Transverse colon (tissue), 4 donors: ENCODE measurements at regions not wholly inside any gene's neighbourhood (a gene's known extent, or its start where the extent isn't known, plus 50 kb on each side); places are given as distances from the start of the nearest gene placed in this dataset.

Source experiments
- DNase-seq: peaks from one replicate; pipeline ENCODE4 v3.0.0-alpha.2; 2019
- H3K27ac ChIP-seq, 4 donors: fragments of 200-600 bp; sonication (generic); 2 replicates each; pipeline ENCODE4 v1.5.1; 2016 to 2018; ENCODE audit warnings: inconsistent platforms in 4 of 4
- H3K27me3 ChIP-seq: fragments of 200-600 bp; sonication (generic); 2 replicates; pipeline ENCODE4 v1.5.1; 2017; ENCODE audit warnings: inconsistent platforms
- H3K36me3 ChIP-seq, 4 donors: fragments of 200-600 bp; sonication (generic); 2 replicates each; pipeline ENCODE4 v1.5.1; 2017 to 2019; ENCODE audit warnings: inconsistent platforms in 4 of 4
- H3K4me1 ChIP-seq, 4 donors: fragments of 200-600 bp; sonication (generic); 2 replicates each; pipeline ENCODE4 v1.5.1; 2017 to 2020; ENCODE audit warnings: inconsistent platforms in 4 of 4
- H3K4me3 ChIP-seq, 4 donors: fragments of 200-600 bp; sonication (generic); 1 replicate in 1 of 4; 2 replicates in 3 of 4; pipeline versions ENCODE4 v1.5.1 to v1.6.1; 2017 to 2019; ENCODE audit warnings: inconsistent platforms in 4 of 4
- H3K9me3 ChIP-seq, 2 donors: fragments of 200-600 bp; sonication (generic); 2 replicates each; pipeline ENCODE4 v1.5.1; 2017 to 2019; ENCODE audit warnings: inconsistent platforms in 2 of 2
- CTCF ChIP-seq, 5 experiments: fragments of 200-600 bp in 3 of 5; fragments of 450-650 bp in 2 of 5; sonication (generic) in 3 of 5; IDR thresholded peaks; 1 replicate in 2 of 5; 2 replicates in 3 of 5; pipeline ENCODE4 v1.5.1; 2016 to 2017; ENCODE audit warnings: antibody characterized with exemption in 5 of 5, inconsistent platforms in 3 of 5, mild to moderate bottlenecking in 2 of 5, moderate library complexity in 1 of 5
- EP300 ChIP-seq: sonication (generic); formaldehyde crosslinking; IDR thresholded peaks from one replicate; pipeline ENCODE4 v1.6.1; 2017; ENCODE audit warnings: antibody characterized with exemption, low read depth
- POLR2A ChIP-seq: fragments of 450-650 bp; IDR thresholded peaks from one replicate; pipeline ENCODE4 v1.6.1; 2016; ENCODE audit warnings: antibody characterized with exemption, mild to moderate bottlenecking, moderate library complexity
- POLR2AphosphoS5 ChIP-seq, 3 donors: sonication (generic); formaldehyde crosslinking; IDR thresholded peaks; one replicate each; pipeline ENCODE4 v1.6.1; 2016; ENCODE audit warnings: antibody characterized with exemption in 3 of 3
- WGBS, 2 donors: methylation state at CpG; one replicate each; pipeline ENCODE4 v1.1.5; 2018; ENCODE audit warnings: low coverage in 1 of 2; 5-methylcytosine and 5-hydroxymethylcytosine counted together
- in situ Hi-C, 4 donors: fragments of 200-750 bp; cut with MboI; loops; one replicate each; pipeline versions ENCODE4 v1.15.0 to v1.15.1; 2017; ENCODE audit warnings: low sequenced_read_pairs in 3 of 4, low pct_ligation_motif_present in 1 of 4, low pct_unique_long_range_greater_than_20kb in 1 of 4
- intact Hi-C: fragments of 100-400 bp; cut with DNase I; formaldehyde crosslinking; loops from one replicate; pipeline ENCODE4 v1.15.1; 2023; ENCODE audit warnings: low total_unique reads

GRCh38 chr10:78130966-78131710 lies 97.5 kb downstream of the RPS24 start:
- H3K4me1 ChIP-seq: no peaks in the 10 kb centered on the region
- H3K9me3 ChIP-seq: no peaks in the 10 kb centered on the region
- H3K4me3 ChIP-seq: no peak overlapping the region
- H3K27ac ChIP-seq: no peak overlapping the region
- intact Hi-C loops: no loop called here
- WGBS, 2 donors: 50 to 68% methylated on average over 3 to 9 of the region's 9 CpGs
- H3K27me3 ChIP-seq: no peaks in the 10 kb centered on the region
- TF ChIP-seq POLR2A (no peak), CTCF (IDR thresholded peaks at IDR 0.05) (no peak), EP300 (no peak), POLR2AphosphoS5 (IDR thresholded peaks at IDR 0.05) (no peak)
- no peaks in the 10 kb centered on the region for H3K36me3 ChIP-seq
- no peak for DNase-seq
- in situ Hi-C loops: no loop called here

- DNase-seq: no peak
- TF ChIP-seq POLR2AphosphoS5 (IDR thresholded peaks at IDR 0.05) (no peak), CTCF (IDR thresholded peaks at IDR 0.05) (no peak), EP300 (no peak), POLR2A (no peak)
- 91 to 96% methylated on average over 5 to 10 of the region's 10 CpGs for WGBS, 2 donors
- intact Hi-C loops: no loop called here
- H3K27me3 ChIP-seq: peaks cover 4% of the 10 kb centered on the region
- H3K36me3 ChIP-seq: no peaks in the 10 kb centered on the region
- no peaks in the 10 kb centered on the region for H3K4me1 ChIP-seq
- in situ Hi-C loops: no loop called here
- H3K27ac ChIP-seq: no peak overlapping the region
- H3K9me3 ChIP-seq: no peaks in the 10 kb centered on the region
- no peak overlapping the region for H3K4me3 ChIP-seq
Measured at GRCh38 chr10:78134773-78135306, 101.2 kb downstream of the RPS24 start.

- in situ Hi-C loops: no loop called here
- H3K4me3 ChIP-seq: no peak overlapping the region
- peaks cover 7% of the 10 kb centered on the region for H3K27me3 ChIP-seq
- no peak overlapping the region for H3K27ac ChIP-seq
- no peaks in the 10 kb centered on the region for H3K4me1 ChIP-seq
- H3K36me3 ChIP-seq: no peaks in the 10 kb centered on the region
- intact Hi-C loops: no loop called here
- no peaks in the 10 kb centered on the region for H3K9me3 ChIP-seq
- TF ChIP-seq CTCF (IDR thresholded peaks at IDR 0.05) (no peak), EP300 (no peak), POLR2A (no peak), POLR2AphosphoS5 (IDR thresholded peaks at IDR 0.05) (no peak)
- DNase-seq: no peak
- WGBS, 2 donors: 33 to 89% methylated on average over 1 to 3 of the region's 3 CpGs
Measured at GRCh38 chr10:78137147-78137546, 103.5 kb downstream of the RPS24 start.

- H3K36me3 ChIP-seq: no peaks in the 10 kb centered on the region
- no peak overlapping the region for H3K27ac ChIP-seq
- 80% methylated on average over 9 of the region's 9 CpGs; no CpG with 5 or more reads in 1 of the 2 donors for WGBS, 2 donors
- no peak overlapping the region for H3K4me3 ChIP-seq
- TF ChIP-seq POLR2A (no peak), EP300 (no peak), POLR2AphosphoS5 (IDR thresholded peaks at IDR 0.05) (no peak), CTCF (IDR thresholded peaks at IDR 0.05) (no peak)
- in situ Hi-C loops: no loop called here
- H3K4me1 ChIP-seq: no peaks in the 10 kb centered on the region
- peaks cover 7% of the 10 kb centered on the region for H3K27me3 ChIP-seq
- H3K9me3 ChIP-seq: no peaks in the 10 kb centered on the region
- no peak for DNase-seq
- intact Hi-C loops: no loop called here
Measured at GRCh38 chr10:78139341-78139740, 105.7 kb downstream of the RPS24 start.
